C4-2B (cell line): ENCODE measurements at regions not wholly inside any gene's neighbourhood (a gene's known extent, or its start where the extent isn't known, plus 50 kb on each side); places are given as distances from the start of the nearest gene placed in this dataset.

Experiments
- CTCF ChIP-seq: fragments of 450-650 bp; conservative IDR thresholded peaks from 2 replicates; pipeline ENCODE4 v1.5.1; 2017; ENCODE audit warnings: mild to moderate bottlenecking
- ZFX ChIP-seq: fragments of 450-650 bp; IDR thresholded peaks from 2 replicates; pipeline ENCODE4 v1.6.1; 2017

DNA sequence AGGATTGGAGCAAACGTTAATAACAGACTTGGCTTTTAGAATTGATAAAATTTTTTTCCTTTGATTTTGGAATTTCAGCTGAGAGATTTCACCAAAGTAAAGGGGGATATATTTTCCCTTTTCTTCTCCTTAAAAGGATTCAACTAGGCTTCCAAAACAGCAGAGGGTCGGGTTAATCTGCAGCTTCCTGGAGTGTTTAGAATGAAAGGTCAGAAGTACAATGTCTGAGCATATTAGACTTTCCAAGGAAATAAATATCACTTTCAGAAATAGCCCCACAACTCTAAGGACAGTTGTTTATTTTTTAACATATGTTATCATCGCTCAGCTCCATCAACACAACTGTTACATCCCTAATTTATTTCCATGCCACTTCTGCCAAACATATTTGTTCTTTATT is 1532.9 kb upstream of the RAG2 start:
- TF ChIP-seq CTCF (no peak), ZFX (no peak)
